ENCODE measurements at regions not wholly inside any gene's neighbourhood (a gene's known extent, or its start where the extent isn't known, plus 50 kb on each side); places are given as distances from the start of the nearest gene placed in this dataset.

GRCh38 chr6:14739827-14740226 lies 506.0 kb upstream of the JARID2 start:
- TF ChIP-seq POLR2A (IDR thresholded peaks at IDR 0.05) (no peak), POLR2AphosphoS5 (IDR thresholded peaks at IDR 0.05) (no peak)
